GM04504 (cell line): ENCODE measurements at regions not wholly inside any gene's neighbourhood (a gene's known extent, or its start where the extent isn't known, plus 50 kb on each side); places are given as distances from the start of the nearest gene placed in this dataset.

ENCODE experiments used
- DNase-seq: peaks from one replicate; pipeline ENCODE4 v3.0.0-alpha.2; 2012; ENCODE audit warnings: low read depth

GRCh38 chr6:71430018-71430417, 141.4 kb downstream of the OGFRL1 start:
- DNase-seq: no peak

GRCh38 chr6:71433441-71433840, 144.8 kb downstream of the OGFRL1 start:
- DNase-seq: no peak

GRCh38 chr6:71444222-71444621, 155.6 kb downstream of the OGFRL1 start:
- DNase-seq: no peak

GRCh38 chr6:71446057-71446456, 157.4 kb downstream of the OGFRL1 start:
- no peak for DNase-seq

GRCh38 chr6:71446470-71446869, 157.9 kb downstream of the OGFRL1 start:
- DNase-seq: no peak

- no peak for DNase-seq
These were observed 164.2 kb downstream of the OGFRL1 start for GRCh38 chr6:71452697-71453370.

GRCh38 chr6:71453371-71453706, 164.7 kb downstream of the OGFRL1 start:
- no peak for DNase-seq

GRCh38 chr6:71454056-71454455, 165.4 kb downstream of the OGFRL1 start:
- DNase-seq: no peak

GRCh38 chr6:71457929-71458328, 169.3 kb downstream of the OGFRL1 start:
- DNase-seq: no peak

GRCh38 chr6:71459162-71459561, 170.6 kb downstream of the OGFRL1 start:
- no peak for DNase-seq

- DNase-seq: no peak
These were observed 172.3 kb downstream of the OGFRL1 start for GRCh38 chr6:71460933-71461332.

- no peak for DNase-seq
These were observed 174.4 kb downstream of the OGFRL1 start for GRCh38 chr6:71463061-71463460.

- DNase-seq: no peak
These were observed 176.5 kb downstream of the OGFRL1 start for GRCh38 chr6:71465096-71465495.

GRCh38 chr6:71466362-71466761, 177.8 kb downstream of the OGFRL1 start:
- no peak for DNase-seq

GRCh38 chr6:71468038-71468437, 179.4 kb downstream of the OGFRL1 start:
- DNase-seq: no peak

GRCh38 chr6:71468841-71469700, 180.5 kb downstream of the OGFRL1 start:
- peak; percentile 82 for DNase-seq

- DNase-seq: no peak
These were observed 183.1 kb downstream of the OGFRL1 start for GRCh38 chr6:71471718-71472117.

GRCh38 chr6:71473926-71474325, 185.3 kb downstream of the OGFRL1 start:
- peak; percentile 67 for DNase-seq

- no peak for DNase-seq
These were observed 186.3 kb downstream of the OGFRL1 start for GRCh38 chr6:71474942-71475341.

- no peak for DNase-seq
These were observed 187.8 kb downstream of the OGFRL1 start for GRCh38 chr6:71476371-71476770.

- DNase-seq: no peak
These were observed 188.3 kb downstream of the OGFRL1 start for GRCh38 chr6:71476872-71477271.

- DNase-seq: peak; percentile 83
These were observed 190.4 kb downstream of the OGFRL1 start for GRCh38 chr6:71478834-71479541.

- no peak for DNase-seq
These were observed 192.0 kb downstream of the OGFRL1 start for GRCh38 chr6:71480577-71480976.
